HCT116 (cell line): ENCODE measurements at regions not wholly inside any gene's neighbourhood (a gene's known extent, or its start where the extent isn't known, plus 50 kb on each side); places are given as distances from the start of the nearest gene placed in this dataset.

Source experiments
- CEBPB ChIP-seq: IDR thresholded peaks from 2 replicates; pipeline ENCODE4 v1.6.1; 2012; ENCODE audit warnings: low read depth
- EGR1 ChIP-seq: IDR thresholded peaks from 2 replicates; pipeline ENCODE4 v1.6.1; 2012; ENCODE audit warnings: low read depth
- ELF1 ChIP-seq: IDR thresholded peaks from 2 replicates; pipeline ENCODE4 v1.6.1; 2012; ENCODE audit warnings: low read depth, borderline replicate concordance
- EZH2 ChIP-seq: fragments of 200-600 bp; sonication (generic); IDR thresholded peaks from 2 replicates; pipeline ENCODE4 v1.6.1; 2017; ENCODE audit warnings: antibody characterized with exemption, mixed run types
- EZH2phosphoT487 ChIP-seq: fragments of 200-600 bp; IDR thresholded peaks from 2 replicates; pipeline ENCODE4 v1.6.1; 2018; ENCODE audit warnings: antibody characterized with exemption, borderline replicate concordance
- POLR2A ChIP-seq: IDR thresholded peaks from 2 replicates; pipeline ENCODE4 v1.7.0; 2011; ENCODE audit warnings: borderline replicate concordance; ENCODE audit not compliant: insufficient read depth, insufficient read length; ENCODE audit errors: extremely low read depth
- POLR2AphosphoS5 ChIP-seq: IDR thresholded peaks from 2 replicates; pipeline ENCODE4 v1.6.1; 2011; ENCODE audit warnings: mild to moderate bottlenecking, low read depth, low read length, moderate library complexity
- RAD21 ChIP-seq: IDR thresholded peaks from 2 replicates; pipeline ENCODE4 v1.6.1; 2012; ENCODE audit warnings: low read depth, mild to moderate bottlenecking
- SIN3A ChIP-seq: IDR thresholded peaks from 2 replicates; pipeline ENCODE4 v1.6.1; 2012; ENCODE audit warnings: low read depth
- SP1 ChIP-seq: IDR thresholded peaks from 2 replicates; pipeline ENCODE4 v1.6.1; 2012; ENCODE audit warnings: low read depth
- SRF ChIP-seq: IDR thresholded peaks from 2 replicates; pipeline ENCODE4 v1.6.1; 2012; ENCODE audit warnings: low read depth
- TF ChIP-seq, protein P1 (sequence below), 3 experiments: fragments of 200-600 bp in 1 of 3; sonication (generic) in 1 of 3; IDR thresholded peaks in 2 of 3; conservative IDR thresholded peaks in 1 of 3; 2 replicates each; pipeline ENCODE4 v1.5.1; 2012 to 2017; ENCODE audit warnings: low read depth in 2 of 3, low read length in 2 of 3, antibody characterized with exemption in 1 of 3, borderline replicate concordance in 1 of 3, control low read depth in 1 of 3, mild to moderate bottlenecking in 1 of 3, mixed read lengths in 1 of 3, mixed run types in 1 of 3, moderate library complexity in 1 of 3; ENCODE audit not compliant: insufficient read depth in 1 of 3
- TF ChIP-seq, protein P2 (sequence below): IDR thresholded peaks from 2 replicates; pipeline ENCODE4 v1.6.1; 2012; ENCODE audit warnings: low read depth
- TF ChIP-seq, protein P3 (sequence below): IDR thresholded peaks from 2 replicates; pipeline ENCODE4 v1.6.1; 2012

DNA sequence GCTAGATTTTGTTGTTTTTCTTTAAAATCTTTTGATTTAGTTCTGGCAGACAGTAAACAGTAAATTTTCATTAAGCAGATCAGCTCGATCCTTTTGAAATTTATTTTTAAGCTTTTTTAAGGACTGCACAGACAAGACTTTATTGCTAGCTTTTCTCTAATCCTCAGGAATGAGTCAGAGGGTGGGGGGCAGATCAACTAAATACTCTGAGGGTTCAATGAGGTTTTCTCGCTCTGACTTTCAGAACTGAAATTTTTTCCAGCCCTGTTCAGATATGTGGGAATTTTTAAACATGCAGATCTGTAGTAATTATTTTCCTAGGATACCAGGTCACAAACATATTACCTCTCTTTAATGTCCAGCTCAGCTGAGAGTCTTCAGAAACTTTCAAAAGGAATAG is 977.2 kb downstream of the CDH11 start:
- TF ChIP-seq EGR1 (no peak), EZH2phosphoT487 (no peak), SIN3A (no peak), EZH2 (no peak), POLR2A (no peak), SRF (no peak), SP1 (no peak), CEBPB (no peak), ELF1 (no peak), RAD21 (no peak), POLR2AphosphoS5 (no peak)
- TF ChIP-seq, protein P1, sequence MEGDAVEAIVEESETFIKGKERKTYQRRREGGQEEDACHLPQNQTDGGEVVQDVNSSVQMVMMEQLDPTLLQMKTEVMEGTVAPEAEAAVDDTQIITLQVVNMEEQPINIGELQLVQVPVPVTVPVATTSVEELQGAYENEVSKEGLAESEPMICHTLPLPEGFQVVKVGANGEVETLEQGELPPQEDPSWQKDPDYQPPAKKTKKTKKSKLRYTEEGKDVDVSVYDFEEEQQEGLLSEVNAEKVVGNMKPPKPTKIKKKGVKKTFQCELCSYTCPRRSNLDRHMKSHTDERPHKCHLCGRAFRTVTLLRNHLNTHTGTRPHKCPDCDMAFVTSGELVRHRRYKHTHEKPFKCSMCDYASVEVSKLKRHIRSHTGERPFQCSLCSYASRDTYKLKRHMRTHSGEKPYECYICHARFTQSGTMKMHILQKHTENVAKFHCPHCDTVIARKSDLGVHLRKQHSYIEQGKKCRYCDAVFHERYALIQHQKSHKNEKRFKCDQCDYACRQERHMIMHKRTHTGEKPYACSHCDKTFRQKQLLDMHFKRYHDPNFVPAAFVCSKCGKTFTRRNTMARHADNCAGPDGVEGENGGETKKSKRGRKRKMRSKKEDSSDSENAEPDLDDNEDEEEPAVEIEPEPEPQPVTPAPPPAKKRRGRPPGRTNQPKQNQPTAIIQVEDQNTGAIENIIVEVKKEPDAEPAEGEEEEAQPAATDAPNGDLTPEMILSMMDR (IDR thresholded peaks at IDR 0.05 in 2 of 3, conservative IDR thresholded peaks at IDR 0.05 in 1 of 3; ENCODE audit: borderline replicate concordance in 1 of 3, insufficient read depth in 1 of 3, low read depth in 2 of 3, low read length in 2 of 3): no peak
- TF ChIP-seq, protein P2, sequence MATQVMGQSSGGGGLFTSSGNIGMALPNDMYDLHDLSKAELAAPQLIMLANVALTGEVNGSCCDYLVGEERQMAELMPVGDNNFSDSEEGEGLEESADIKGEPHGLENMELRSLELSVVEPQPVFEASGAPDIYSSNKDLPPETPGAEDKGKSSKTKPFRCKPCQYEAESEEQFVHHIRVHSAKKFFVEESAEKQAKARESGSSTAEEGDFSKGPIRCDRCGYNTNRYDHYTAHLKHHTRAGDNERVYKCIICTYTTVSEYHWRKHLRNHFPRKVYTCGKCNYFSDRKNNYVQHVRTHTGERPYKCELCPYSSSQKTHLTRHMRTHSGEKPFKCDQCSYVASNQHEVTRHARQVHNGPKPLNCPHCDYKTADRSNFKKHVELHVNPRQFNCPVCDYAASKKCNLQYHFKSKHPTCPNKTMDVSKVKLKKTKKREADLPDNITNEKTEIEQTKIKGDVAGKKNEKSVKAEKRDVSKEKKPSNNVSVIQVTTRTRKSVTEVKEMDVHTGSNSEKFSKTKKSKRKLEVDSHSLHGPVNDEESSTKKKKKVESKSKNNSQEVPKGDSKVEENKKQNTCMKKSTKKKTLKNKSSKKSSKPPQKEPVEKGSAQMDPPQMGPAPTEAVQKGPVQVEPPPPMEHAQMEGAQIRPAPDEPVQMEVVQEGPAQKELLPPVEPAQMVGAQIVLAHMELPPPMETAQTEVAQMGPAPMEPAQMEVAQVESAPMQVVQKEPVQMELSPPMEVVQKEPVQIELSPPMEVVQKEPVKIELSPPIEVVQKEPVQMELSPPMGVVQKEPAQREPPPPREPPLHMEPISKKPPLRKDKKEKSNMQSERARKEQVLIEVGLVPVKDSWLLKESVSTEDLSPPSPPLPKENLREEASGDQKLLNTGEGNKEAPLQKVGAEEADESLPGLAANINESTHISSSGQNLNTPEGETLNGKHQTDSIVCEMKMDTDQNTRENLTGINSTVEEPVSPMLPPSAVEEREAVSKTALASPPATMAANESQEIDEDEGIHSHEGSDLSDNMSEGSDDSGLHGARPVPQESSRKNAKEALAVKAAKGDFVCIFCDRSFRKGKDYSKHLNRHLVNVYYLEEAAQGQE: no peak
- TF ChIP-seq, protein P3, sequence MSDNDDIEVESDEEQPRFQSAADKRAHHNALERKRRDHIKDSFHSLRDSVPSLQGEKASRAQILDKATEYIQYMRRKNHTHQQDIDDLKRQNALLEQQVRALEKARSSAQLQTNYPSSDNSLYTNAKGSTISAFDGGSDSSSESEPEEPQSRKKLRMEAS: no peak
